PC-9 (cell line): ENCODE measurements at regions not wholly inside any gene's neighbourhood (a gene's known extent, or its start where the extent isn't known, plus 50 kb on each side); places are given as distances from the start of the nearest gene placed in this dataset.

Experiments
- BruUV-seq: library from RNA; stranded (reverse); fragments of 400-500 nt; replicated peaks from 2 replicates; lab custom pipeline; 2021; lab: Mats Ljungman, UMichigan
- CTCF ChIA-PET: fragments of 300-600 bp; sonication (Branson Sonifier 250); formaldehyde crosslinking; loops from one replicate; lab custom pipeline; 2022; ENCODE audit warnings: antibody characterized with exemption; lab: Charles Lee
- POLR2A ChIA-PET: fragments of 300-600 bp; sonication (Branson Sonifier 250); formaldehyde crosslinking; loops from one replicate; lab custom pipeline; 2022; ENCODE audit warnings: antibody characterized with exemption; ENCODE audit not compliant: unreplicated experiment; lab: Charles Lee
- DNase-seq, 2 experiments: peaks; one replicate each; pipeline versions ENCODE4 v3.0.0 to v3.0.0-alpha.2; 2015 to 2022; ENCODE audit warnings: mixed read lengths in 1 of 2
- H2AFZ ChIP-seq: fragments of 200-600 bp; sonication (generic); 2 replicates; pipeline ENCODE4 v1.8.1; 2017; ENCODE audit warnings: antibody characterized with exemption
- H3F3A ChIP-seq: fragments of 200-600 bp; sonication (generic); 2 replicates; pipeline ENCODE4 v1.8.1; 2017; ENCODE audit warnings: antibody characterized with exemption, mild to moderate bottlenecking, low read depth; ENCODE audit not compliant: insufficient read depth
- H3K27ac ChIP-seq: fragments of 200-600 bp; sonication (generic); 2 replicates; pipeline ENCODE4 v1.6.1; 2016; ENCODE audit warnings: mixed run types
- H3K27me3 ChIP-seq: fragments of 200-600 bp; sonication (generic); 2 replicates; pipeline ENCODE4 v1.6.1; 2016; ENCODE audit warnings: low read depth, mixed run types; ENCODE audit not compliant: insufficient read depth
- H3K36me3 ChIP-seq: fragments of 200-600 bp; sonication (generic); 2 replicates; pipeline ENCODE4 v1.6.1; 2016; ENCODE audit warnings: low read depth, mixed run types
- H3K4me1 ChIP-seq: fragments of 200-600 bp; sonication (generic); replicated peaks from 2 replicates; pipeline ENCODE4 v1.6.1; 2016; ENCODE audit warnings: mixed run types; ENCODE audit not compliant: insufficient read depth
- H3K4me2 ChIP-seq: fragments of 200-600 bp; sonication (generic); 2 replicates; pipeline ENCODE4 v1.6.1; 2017; ENCODE audit warnings: mixed run types
- H3K4me3 ChIP-seq: fragments of 200-600 bp; sonication (generic); 2 replicates; pipeline ENCODE4 v1.6.1; 2016; ENCODE audit warnings: mixed run types
- H3K79me2 ChIP-seq: fragments of 200-600 bp; sonication (generic); 2 replicates; pipeline ENCODE4 v1.6.1; 2017; ENCODE audit warnings: low read depth, mixed run types
- H3K9me2 ChIP-seq: fragments of 200-600 bp; sonication (generic); 2 replicates; pipeline ENCODE4 v1.8.1; 2017; ENCODE audit warnings: mild to moderate bottlenecking; ENCODE audit not compliant: insufficient read depth
- H3K9me3 ChIP-seq: fragments of 200-600 bp; sonication (generic); 2 replicates; pipeline ENCODE4 v1.8.1; 2016; ENCODE audit warnings: low read depth; ENCODE audit not compliant: insufficient read depth
- H4K20me1 ChIP-seq: fragments of 200-600 bp; sonication (generic); 2 replicates; pipeline ENCODE4 v1.8.1; 2017; ENCODE audit not compliant: insufficient read depth
- CTCF ChIP-seq: fragments of 200-600 bp; sonication (generic); conservative IDR thresholded peaks from 2 replicates; pipeline ENCODE4 v1.6.1; 2017; ENCODE audit warnings: mixed run types, antibody characterized with exemption, mild to moderate bottlenecking, moderate library complexity
- EZH2 ChIP-seq: fragments of 200-600 bp; sonication (generic); IDR thresholded peaks from 2 replicates; pipeline ENCODE4 v1.8.0; 2017; ENCODE audit warnings: antibody characterized with exemption, low read depth
- intact Hi-C: fragments of 100-400 bp; cut with micrococcal nuclease; formaldehyde crosslinking; loops from one replicate; pipeline ENCODE4 v1.10.0; 2022; ENCODE audit not compliant: unreplicated experiment

GRCh38 chr3:115418583-115418982 lies 204.7 kb upstream of the GAP43 start:
- H3K4me3 ChIP-seq, result no peak overlapping the region
- H3K4me1 ChIP-seq, result no peaks in the 10 kb centered on the region
- DNase-seq, result no peak
- ChIA-PET CTCF (no interaction called here), POLR2A (interaction anchor here (0.6 kb wide), 1 partner anchor 146 kb away, joined by 3 read pairs; no protein-coding TSS in a partner anchor)
- no peak overlapping the region for H2AFZ ChIP-seq
- H3F3A ChIP-seq, result no peaks in the 10 kb centered on the region
- no peaks in the 10 kb centered on the region for H3K27me3 ChIP-seq
- no TSS peak for BruUV-seq
- H3K36me3 ChIP-seq, result no peaks in the 10 kb centered on the region
- H3K27ac ChIP-seq, result no peak overlapping the region
- no peaks in the 10 kb centered on the region for H3K9me3 ChIP-seq
- H3K9me2 ChIP-seq, result peaks cover 4% of the 10 kb centered on the region; the same call in 1 of the 2 replicates
- no peak overlapping the region for H3K4me2 ChIP-seq
- H3K79me2 ChIP-seq, result no peaks in the 10 kb centered on the region
- TF ChIP-seq EZH2, result no peak
- TF ChIP-seq CTCF, result no peak
- H4K20me1 ChIP-seq, result no peaks in the 10 kb centered on the region
- intact Hi-C loops, result no loop called here

- CTCF ChIA-PET, result no interaction called here
- intact Hi-C loops, result no loop called here
- no peak overlapping the region for H2AFZ ChIP-seq
- no peak for DNase-seq
- H3K27me3 ChIP-seq, result no peaks in the 10 kb centered on the region
- H3K79me2 ChIP-seq, result no peaks in the 10 kb centered on the region
- H3K9me2 ChIP-seq, result peaks cover 4% of the 10 kb centered on the region; the same call in 1 of the 2 replicates
- H3K4me2 ChIP-seq, result no peak overlapping the region
- no peaks in the 10 kb centered on the region for H3F3A ChIP-seq
- BruUV-seq, result no TSS peak
- no peaks in the 10 kb centered on the region for H3K4me1 ChIP-seq
- H4K20me1 ChIP-seq, result no peaks in the 10 kb centered on the region
- POLR2A ChIA-PET, result no interaction called here
- no peaks in the 10 kb centered on the region for H3K36me3 ChIP-seq
- H3K4me3 ChIP-seq, result no peak overlapping the region
- TF ChIP-seq CTCF (no peak), EZH2 (no peak)
- H3K27ac ChIP-seq, result no peak overlapping the region
- H3K9me3 ChIP-seq, result no peaks in the 10 kb centered on the region
Observed at GRCh38 chr3:115420086-115420485, 203.2 kb upstream of the GAP43 start.

GRCh38 chr3:115423170-115423569 lies 200.1 kb upstream of the GAP43 start:
- ChIA-PET POLR2A (no interaction called here), CTCF (no interaction called here)
- H3K4me3 ChIP-seq, result no peak overlapping the region
- H3K9me3 ChIP-seq, result no peaks in the 10 kb centered on the region
- no peak for DNase-seq
- H3K4me2 ChIP-seq, result no peak overlapping the region
- H3K79me2 ChIP-seq, result no peaks in the 10 kb centered on the region
- no peaks in the 10 kb centered on the region for H3K27me3 ChIP-seq
- intact Hi-C loops, result no loop called here
- no peak for TF ChIP-seq CTCF
- no peak for TF ChIP-seq EZH2
- no TSS peak for BruUV-seq
- H2AFZ ChIP-seq, result no peak overlapping the region
- H3K4me1 ChIP-seq, result no peaks in the 10 kb centered on the region
- no peaks in the 10 kb centered on the region for H3K36me3 ChIP-seq
- H4K20me1 ChIP-seq, result no peaks in the 10 kb centered on the region
- H3K27ac ChIP-seq, result no peak overlapping the region
- no peaks in the 10 kb centered on the region for H3K9me2 ChIP-seq
- H3F3A ChIP-seq, result no peaks in the 10 kb centered on the region
